ENCODE measurements at regions not wholly inside any gene's neighbourhood (a gene's known extent, or its start where the extent isn't known, plus 50 kb on each side); places are given as distances from the start of the nearest gene placed in this dataset.

DNA sequence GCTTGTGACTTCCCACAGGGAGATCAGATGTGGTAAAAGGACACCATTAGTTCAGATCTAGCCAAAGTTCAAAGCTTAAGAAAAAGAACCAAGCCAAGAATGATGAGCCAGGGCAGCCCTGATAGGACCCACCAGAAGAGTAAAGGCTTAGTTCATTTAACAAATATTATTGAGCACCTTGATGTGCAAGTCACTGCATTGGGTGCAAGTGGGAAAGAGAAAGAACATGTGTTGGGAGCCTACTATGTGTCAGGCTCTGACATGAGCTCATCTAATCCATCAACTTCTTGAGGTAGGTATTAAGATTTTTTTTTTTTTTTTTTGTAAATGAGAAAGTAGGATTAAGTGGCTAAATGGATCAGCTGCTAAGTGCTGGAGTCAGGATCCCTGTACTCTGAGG is 53.4 kb upstream of the PIAS1 start:
- peaks cover 0 to 26% (median 16%) of the 10 kb centered on the region in 4 donors for H3K4me1 ChIP-seq
- no peak overlapping the region for H3K27ac ChIP-seq
- no peak overlapping the region for H3K4me3 ChIP-seq
- no peak for DNase-seq
- H3K9me3 ChIP-seq: no peaks in the 10 kb centered on the region
- H3K36me3 ChIP-seq: no peaks in the 10 kb centered on the region
- intact Hi-C loops (cut with DNase I): no loop called here
- no peak for TF ChIP-seq POLR2A (IDR thresholded peaks at IDR 0.05)
- TF ChIP-seq, protein P1, sequence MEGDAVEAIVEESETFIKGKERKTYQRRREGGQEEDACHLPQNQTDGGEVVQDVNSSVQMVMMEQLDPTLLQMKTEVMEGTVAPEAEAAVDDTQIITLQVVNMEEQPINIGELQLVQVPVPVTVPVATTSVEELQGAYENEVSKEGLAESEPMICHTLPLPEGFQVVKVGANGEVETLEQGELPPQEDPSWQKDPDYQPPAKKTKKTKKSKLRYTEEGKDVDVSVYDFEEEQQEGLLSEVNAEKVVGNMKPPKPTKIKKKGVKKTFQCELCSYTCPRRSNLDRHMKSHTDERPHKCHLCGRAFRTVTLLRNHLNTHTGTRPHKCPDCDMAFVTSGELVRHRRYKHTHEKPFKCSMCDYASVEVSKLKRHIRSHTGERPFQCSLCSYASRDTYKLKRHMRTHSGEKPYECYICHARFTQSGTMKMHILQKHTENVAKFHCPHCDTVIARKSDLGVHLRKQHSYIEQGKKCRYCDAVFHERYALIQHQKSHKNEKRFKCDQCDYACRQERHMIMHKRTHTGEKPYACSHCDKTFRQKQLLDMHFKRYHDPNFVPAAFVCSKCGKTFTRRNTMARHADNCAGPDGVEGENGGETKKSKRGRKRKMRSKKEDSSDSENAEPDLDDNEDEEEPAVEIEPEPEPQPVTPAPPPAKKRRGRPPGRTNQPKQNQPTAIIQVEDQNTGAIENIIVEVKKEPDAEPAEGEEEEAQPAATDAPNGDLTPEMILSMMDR (IDR thresholded peaks at IDR 0.05): no peak
- TF ChIP-seq EP300 (IDR thresholded peaks at IDR 0.05): no peak
- no peak for TF ChIP-seq POLR2AphosphoS5 (IDR thresholded peaks at IDR 0.05)
- no peaks in the 10 kb centered on the region for H3K27me3 ChIP-seq

- Histone ChIP-seq H3K27me3 (no peaks in the 10 kb centered on the region), H3K36me3 (no peaks in the 10 kb centered on the region), H3K27ac (no peak overlapping the region), H3K4me3 (no peak overlapping the region), H3K4me1 (peaks cover 0 to 26% (median 16%) of the 10 kb centered on the region in 4 donors), H3K9me3 (no peaks in the 10 kb centered on the region)
- WGBS, 2 donors: 82 to 90% methylated on average over 4 of the region's 4 CpGs
- TF ChIP-seq POLR2A (IDR thresholded peaks at IDR 0.05): no peak
- no peak for TF ChIP-seq POLR2AphosphoS5 (IDR thresholded peaks at IDR 0.05)
- TF ChIP-seq, protein P1 (IDR thresholded peaks at IDR 0.05): no peak
- TF ChIP-seq EP300 (IDR thresholded peaks at IDR 0.05): no peak
- intact Hi-C loops (cut with DNase I): no loop called here
- DNase-seq: no peak
Measured at GRCh38 chr15:68001811-68002210, 52.3 kb upstream of the PIAS1 start.

DNA sequence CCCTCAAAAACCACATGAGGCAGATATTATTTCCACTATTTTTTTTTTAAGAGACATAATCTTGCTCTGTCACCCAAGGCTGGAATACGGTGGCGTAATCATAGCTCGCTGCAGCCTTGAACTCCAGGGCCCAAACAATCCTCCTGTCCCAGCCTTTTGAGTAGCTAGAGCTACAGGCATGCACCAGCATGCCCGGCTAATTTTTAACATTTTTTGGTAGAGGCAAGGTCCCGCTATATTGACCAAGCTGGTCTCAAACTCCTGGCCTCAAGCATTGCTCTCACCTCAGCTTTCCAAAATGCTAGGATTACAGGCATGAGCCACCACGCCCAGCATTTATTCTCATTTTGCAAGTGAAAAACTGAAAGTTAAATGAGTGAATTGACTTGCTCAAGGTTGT is 50.8 kb upstream of the PIAS1 start:
- no peak for DNase-seq
- no peaks in the 10 kb centered on the region for H3K27me3 ChIP-seq
- no peaks in the 10 kb centered on the region for H3K9me3 ChIP-seq
- intact Hi-C loops (cut with DNase I): no loop called here
- H3K4me3 ChIP-seq: no peak overlapping the region
- no peak for TF ChIP-seq POLR2A (IDR thresholded peaks at IDR 0.05)
- TF ChIP-seq EP300 (IDR thresholded peaks at IDR 0.05): no peak
- TF ChIP-seq, protein P1 (IDR thresholded peaks at IDR 0.05): no peak
- no peak for TF ChIP-seq POLR2AphosphoS5 (IDR thresholded peaks at IDR 0.05)
- no peak overlapping the region for H3K27ac ChIP-seq
- peaks cover 0 to 21% (median 14%) of the 10 kb centered on the region in 4 donors for H3K4me1 ChIP-seq
- WGBS, 2 donors: 95 to 97% methylated on average over 6 of the region's 6 CpGs
- H3K36me3 ChIP-seq: no peaks in the 10 kb centered on the region

Small RNAs in the stretch of these regions (small RNA-seq; reads per million reads assigned to genes)
- 0 reads per million in 3 donors for gene AC022254.1
